GM12878 (cell line): ENCODE measurements at regions not wholly inside any gene's neighbourhood (a gene's known extent, or its start where the extent isn't known, plus 50 kb on each side); places are given as distances from the start of the nearest gene placed in this dataset.

Experiments used
- ATAC-seq: fragments of 200-7000 bp; cut with Tn5 transposase; 3 replicates; pipeline ENCODE4 v1.9.1; 2020; ENCODE audit warnings: mild to moderate bottlenecking, moderate library complexity
- BruUV-seq: library from RNA; stranded (reverse); fragments of 400-500 nt; replicated peaks from 2 replicates; lab custom pipeline; 2021; lab: Mats Ljungman, UMichigan
- CTCF ChIA-PET: fragments of 300-600 bp; sonication (Branson Sonifier 250); formaldehyde crosslinking; extraction: SDS; loops from one replicate; lab custom pipeline; 2021; ENCODE audit warnings: inconsistent platforms; lab: Yijun Ruan, JAX
- POLR2A ChIA-PET: fragments of 350-600 bp; formaldehyde crosslinking; extraction: SDS; loops from one replicate; lab custom pipeline; 2021; ENCODE audit warnings: inconsistent platforms; lab: Charles Lee
- RAD21 ChIA-PET: fragments of 300-600 bp; sonication (Branson Sonifier 250); formaldehyde crosslinking; loops from one replicate; lab custom pipeline; 2023; ENCODE audit warnings: antibody characterized with exemption; ENCODE audit not compliant: unreplicated experiment; lab: Charles Lee
- SMC1A ChIA-PET: fragments of 300-600 bp; sonication (Branson Sonifier 250); formaldehyde crosslinking; loops from one replicate; lab custom pipeline; 2023; ENCODE audit not compliant: unreplicated experiment, uncharacterized antibody; lab: Charles Lee
- DNase-seq: peaks from one replicate; pipeline ENCODE4 v3.0.0-alpha.2; 2011; ENCODE audit warnings: low read depth, low spot score
- FAIRE-seq: peaks from 3 replicates; lab custom pipeline; 2011; peaks lifted over from hg19 to GRCh38; lab: Jason Lieb, UNC
- H2AFZ ChIP-seq: 2 replicates; pipeline ENCODE4 v1.6.0; 2011; ENCODE audit warnings: low read depth, low read length, control low read depth; ENCODE audit not compliant: control insufficient read depth
- H3K27ac ChIP-seq: 2 replicates; pipeline ENCODE4 v1.5.1; 2011; ENCODE audit warnings: control low read depth; ENCODE audit not compliant: control insufficient read depth, insufficient read depth
- H3K27me3 ChIP-seq, 2 experiments: replicated peaks in 1 of 2; 2 replicates each; pipeline versions ENCODE4 v1.6.0 to v1.6.1; 2011; ENCODE audit warnings: low read length in 1 of 2; ENCODE audit not compliant: control insufficient read depth in 2 of 2, insufficient read depth in 2 of 2
- H3K36me3 ChIP-seq, 2 experiments: 2 replicates each; pipeline ENCODE4 v1.5.1; 2011; ENCODE audit warnings: low read length in 1 of 2; ENCODE audit not compliant: control insufficient read depth in 2 of 2, insufficient read depth in 2 of 2
- H3K4me1 ChIP-seq: 2 replicates; pipeline ENCODE4 v1.6.1; 2011; ENCODE audit warnings: mild to moderate bottlenecking, low read length, moderate library complexity, mixed read lengths; ENCODE audit not compliant: control insufficient read depth, insufficient read depth
- H3K4me2 ChIP-seq: 2 replicates; pipeline ENCODE4 v1.6.0; 2011; ENCODE audit warnings: control low read depth; ENCODE audit not compliant: control insufficient read depth, insufficient read depth
- H3K4me3 ChIP-seq: fragments of 200-600 bp; sonication (generic); 2 replicates; pipeline ENCODE4 v1.5.1; 2016
- H3K79me2 ChIP-seq: 2 replicates; pipeline ENCODE4 v1.6.0; 2011; ENCODE audit warnings: low read length; ENCODE audit not compliant: control insufficient read depth, insufficient read depth
- H3K9ac ChIP-seq: 2 replicates; pipeline ENCODE4 v1.8.0; 2011; ENCODE audit warnings: low read length, control low read depth, mixed read lengths; ENCODE audit not compliant: control insufficient read depth, insufficient read depth
- H3K9me3 ChIP-seq: replicated peaks from 3 replicates; pipeline ENCODE4 v1.5.1; 2011; ENCODE audit warnings: mild to moderate bottlenecking, low read length; ENCODE audit not compliant: control insufficient read depth, insufficient read depth
- H4K20me1 ChIP-seq: 2 replicates; pipeline ENCODE4 v1.6.0; 2011; ENCODE audit not compliant: control insufficient read depth, insufficient read depth
- BACH1 ChIP-seq: fragments of 450-650 bp; IDR thresholded peaks from 2 replicates; pipeline ENCODE4 v1.6.1; 2017; ENCODE audit warnings: mild to moderate bottlenecking, borderline replicate concordance
- LARP7 ChIP-seq: fragments of 450-650 bp; IDR thresholded peaks from 2 replicates; pipeline ENCODE4 v1.6.1; 2017; ENCODE audit warnings: mild to moderate bottlenecking
- MYC ChIP-seq: IDR thresholded peaks from 2 replicates; pipeline ENCODE4 v1.6.1; 2011; ENCODE audit warnings: mild to moderate bottlenecking, low read length, moderate library complexity, inconsistent platforms; ENCODE audit not compliant: insufficient read depth, insufficient replicate concordance, insufficient read length, severe bottlenecking
- NFYA ChIP-seq: IDR thresholded peaks from 2 replicates; pipeline ENCODE4 v1.6.1; 2011; ENCODE audit warnings: low read depth, mild to moderate bottlenecking, low read length, improper control_type of control experiment, borderline replicate concordance
- NKRF ChIP-seq: fragments of 450-650 bp; conservative IDR thresholded peaks from 2 replicates; pipeline ENCODE4 v1.6.1; 2017; ENCODE audit warnings: mild to moderate bottlenecking, moderate library complexity
- RAD21 ChIP-seq: IDR thresholded peaks from 2 replicates; pipeline ENCODE4 v1.6.1; 2011; ENCODE audit warnings: mild to moderate bottlenecking, low read depth, low read length, moderate library complexity; ENCODE audit not compliant: insufficient read depth
- RCOR1 ChIP-seq: conservative IDR thresholded peaks from 2 replicates; pipeline ENCODE4 v1.6.1; 2012; ENCODE audit warnings: low read depth, low read length, improper control_type of control experiment
- SMARCA5 ChIP-seq: fragments of 450-650 bp; IDR thresholded peaks from 2 replicates; pipeline ENCODE4 v1.6.1; 2017; ENCODE audit warnings: mild to moderate bottlenecking
- YBX1 ChIP-seq: fragments of 450-650 bp; IDR thresholded peaks from 2 replicates; pipeline ENCODE4 v1.6.1; 2016; ENCODE audit warnings: antibody characterized with exemption
- ZNF687 ChIP-seq: fragments of 450-650 bp; IDR thresholded peaks from 2 replicates; pipeline ENCODE4 v1.6.1; 2017; ENCODE audit warnings: mild to moderate bottlenecking, moderate library complexity
- WGBS: methylation state at CpG from one replicate; pipeline ENCODE4 v1.1.6; 2016; ENCODE audit warnings: low lambda C conversion rate; ENCODE audit not compliant: insufficient replicate concordance, insufficient coverage; ENCODE audit errors: missing lambda C conversion rate; 5-methylcytosine and 5-hydroxymethylcytosine counted together
- in situ Hi-C: fragments of 300-500 bp; cut with MboI; formaldehyde crosslinking; loops from 9 replicates; pipeline ENCODE4 v1.14.3; 2018; ENCODE audit warnings: mixed read lengths
- intact Hi-C: fragments of 100-400 bp; cut with micrococcal nuclease; formaldehyde crosslinking; loops from one replicate; pipeline ENCODE4 v1.14.2; 2022; ENCODE audit not compliant: unreplicated experiment

- no peak for TF ChIP-seq ZNF687
Measured at GRCh38 chr5:25349746-25350145, 705.0 kb upstream of the CDH10 start (continued).

GRCh38 chr5:25345240-25345771, 700.5 kb upstream of the CDH10 start:
- 0% methylated on average over 5 of the region's 5 CpGs for WGBS
- ChIA-PET SMC1A (no interaction called here), POLR2A (no interaction called here), CTCF (no interaction called here), RAD21 (no interaction called here)
- BruUV-seq = no TSS peak
- TF ChIP-seq BACH1 (no peak), SMARCA5 (no peak), NFYA (no peak), RCOR1 (no peak), YBX1 (no peak), RAD21 (no peak), MYC (no peak), LARP7 (no peak), NKRF (no peak)
- FAIRE-seq (no peak), DNase-seq (no peak), ATAC-seq (no peak)
- Histone ChIP-seq H3K4me2 (no peak overlapping the region), H3K4me3 (no peak overlapping the region), H3K27me3 (no peaks in the 10 kb centered on the region), H4K20me1 (no peaks in the 10 kb centered on the region), H3K9me3 (no peaks in the 10 kb centered on the region), H3K36me3 (no peaks in the 10 kb centered on the region), H3K9ac (no peak overlapping the region), H2AFZ (no peak overlapping the region), H3K79me2 (no peaks in the 10 kb centered on the region), H3K4me1 (no peaks in the 10 kb centered on the region), H3K27ac (no peak overlapping the region)
- intact Hi-C loops (no loop called here), in situ Hi-C loops (no loop called here)
